ENCODE measurements at regions not wholly inside any gene's neighbourhood (a gene's known extent, or its start where the extent isn't known, plus 50 kb on each side); places are given as distances from the start of the nearest gene placed in this dataset.

GRCh38 chr3:71903936-71904335 is 119.0 kb upstream of the PROK2 start:
- no peak for TF ChIP-seq EZH2 (IDR thresholded peaks at IDR 0.05; ENCODE audit: insufficient read depth, low read length)
- TF ChIP-seq CTCF (IDR thresholded peaks at IDR 0.05; ENCODE audit: insufficient read depth, low read depth, low read length) = no peak

All from astrocyte (in vitro differentiated cells and primary cell).